Stimulated activated CD8-positive, alpha-beta memory T cell treated with anti-CD3 and anti-CD28 coated beads, Interleukin-12 subunit alpha, Interleukin-12 subunit beta, amount 100 ng/mL, for 24 hours (primary cell): ENCODE measurements at regions not wholly inside any gene's neighbourhood (a gene's known extent, or its start where the extent isn't known, plus 50 kb on each side); places are given as distances from the start of the nearest gene placed in this dataset.
"Not testable (repeated sequence)": the region's sequence is repeated elsewhere in the genome, so short reads cannot be mapped to it uniquely, and the experiment has no call there.

Experiments
- DNase-seq: peaks from one replicate; pipeline ENCODE4 v3.0.0-alpha.2; 2020; ENCODE audit errors: extremely low read depth

DNA sequence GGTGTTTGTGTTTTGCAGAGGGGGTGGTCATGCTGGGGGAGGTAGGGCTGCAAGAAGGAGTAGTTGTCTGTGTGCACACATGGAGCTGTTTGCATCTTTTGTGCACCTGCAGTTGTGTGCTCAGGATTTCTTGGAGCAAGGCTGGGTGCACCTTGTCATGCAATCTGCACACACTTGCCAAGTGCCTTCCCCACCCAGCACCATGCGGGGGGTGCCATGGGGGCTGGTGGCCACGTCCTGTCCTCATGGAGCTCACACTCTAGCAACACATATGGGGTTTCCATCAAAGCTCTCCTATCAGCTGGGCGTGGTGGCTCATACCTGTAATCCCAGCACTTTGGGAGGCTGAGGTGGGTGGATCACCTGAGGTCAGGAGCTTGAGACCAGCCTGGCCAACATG is 111.6 kb downstream of the CRLF3 start:
- not testable (repeated sequence) for DNase-seq

DNA sequence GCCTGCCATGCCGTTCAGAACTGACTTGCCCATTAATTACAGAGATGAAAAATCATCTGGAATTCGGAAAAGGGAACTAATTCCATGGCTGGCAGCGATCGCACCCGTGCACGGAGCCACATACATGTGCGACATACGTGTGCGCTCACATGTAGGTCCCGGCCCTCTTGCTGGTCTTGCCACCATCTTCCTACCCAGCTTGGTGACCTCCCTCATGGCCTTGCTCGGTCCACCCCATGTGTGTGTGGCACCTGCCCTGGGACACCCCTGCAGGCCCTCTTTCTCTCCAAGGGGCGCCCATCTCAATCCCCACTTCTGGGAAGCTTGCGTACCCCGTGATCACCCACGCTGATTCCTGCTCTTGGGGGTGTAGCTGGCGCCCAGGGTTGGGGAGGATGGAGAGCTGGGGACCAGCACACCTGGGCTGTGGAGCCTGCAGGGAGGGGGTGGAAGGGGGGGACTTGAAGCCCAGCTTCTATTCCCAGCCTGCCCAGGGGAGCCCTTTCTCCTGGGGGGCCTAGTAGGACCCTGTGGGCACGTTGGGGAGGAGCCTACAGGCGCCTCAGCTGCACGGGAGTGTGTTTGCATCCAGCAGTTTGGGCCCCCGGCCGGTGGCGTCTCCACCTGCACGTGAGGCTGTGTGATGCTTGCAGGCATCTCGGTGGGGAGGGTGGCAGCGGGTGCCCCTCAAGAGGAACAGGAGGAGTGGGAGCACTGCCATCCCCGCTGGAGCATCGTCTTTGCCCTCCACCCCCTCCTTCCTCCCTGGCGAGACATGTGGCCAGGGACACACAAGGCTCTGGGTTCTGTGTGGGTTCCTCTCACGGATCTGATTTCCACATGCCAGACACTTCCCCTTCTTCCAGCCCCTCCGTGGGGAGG is 112.6 kb downstream of the CRLF3 start:
- not testable (repeated sequence) for DNase-seq

DNA sequence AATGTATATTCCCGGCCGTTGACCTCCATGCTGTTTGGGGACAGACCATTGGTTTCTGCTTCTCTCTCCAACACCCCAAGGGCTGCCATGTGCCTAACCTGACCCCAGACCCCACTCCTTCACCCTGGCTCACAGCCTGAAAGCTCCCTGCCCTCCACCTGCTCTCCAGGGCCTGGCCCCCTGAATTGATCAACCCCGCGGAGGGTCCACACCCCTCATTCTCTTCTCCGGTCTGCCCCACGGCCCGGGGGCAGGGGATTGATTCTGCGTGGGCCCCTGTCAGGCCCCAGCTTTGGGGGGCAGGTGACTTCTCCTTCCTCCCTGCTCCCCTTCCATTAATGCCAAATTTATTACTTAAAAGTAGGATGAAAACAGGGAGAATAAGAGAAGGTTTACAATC is 113.3 kb downstream of the CRLF3 start:
- not testable (repeated sequence) for DNase-seq

DNA sequence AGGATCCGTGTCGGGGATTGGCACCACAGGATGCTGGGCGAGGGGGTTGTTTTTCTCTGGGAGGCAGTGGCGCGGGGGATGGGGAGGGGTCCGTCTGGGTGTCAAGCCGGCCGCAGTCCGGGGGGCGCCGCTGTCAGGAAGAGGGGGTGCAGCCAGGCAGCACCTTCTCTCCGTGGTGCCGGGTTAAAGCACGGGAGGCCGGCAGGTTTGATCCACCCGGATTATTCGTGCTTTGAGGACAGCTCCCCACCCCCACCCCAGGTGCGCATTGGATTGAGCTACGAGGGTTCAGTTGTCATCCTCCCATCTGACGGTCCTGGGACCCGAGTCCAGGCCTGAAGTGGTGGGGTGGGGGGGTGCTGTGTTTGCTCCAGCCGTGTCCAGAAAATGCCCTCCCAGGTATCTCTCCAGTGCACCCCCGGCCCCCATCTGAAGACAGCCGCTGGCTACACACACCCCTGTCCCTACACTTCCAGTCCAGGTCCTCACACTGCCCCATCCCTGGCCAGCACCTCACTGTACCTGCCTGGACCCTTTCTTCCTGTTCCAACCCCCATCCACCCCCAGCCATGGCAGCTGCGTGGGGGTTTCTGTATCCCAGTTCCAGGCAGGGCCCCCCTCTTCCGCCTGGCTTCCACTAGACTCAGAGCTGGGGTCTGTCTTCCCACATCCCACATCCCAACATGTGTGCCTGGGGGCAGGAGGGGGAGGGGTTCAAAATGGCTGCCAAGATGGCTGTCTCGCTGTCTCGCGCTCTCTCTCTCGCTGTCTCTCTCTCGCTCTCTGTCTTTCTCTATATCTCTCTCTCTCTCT is 114.0 kb downstream of the CRLF3 start:
- DNase-seq: not testable (repeated sequence)

DNA sequence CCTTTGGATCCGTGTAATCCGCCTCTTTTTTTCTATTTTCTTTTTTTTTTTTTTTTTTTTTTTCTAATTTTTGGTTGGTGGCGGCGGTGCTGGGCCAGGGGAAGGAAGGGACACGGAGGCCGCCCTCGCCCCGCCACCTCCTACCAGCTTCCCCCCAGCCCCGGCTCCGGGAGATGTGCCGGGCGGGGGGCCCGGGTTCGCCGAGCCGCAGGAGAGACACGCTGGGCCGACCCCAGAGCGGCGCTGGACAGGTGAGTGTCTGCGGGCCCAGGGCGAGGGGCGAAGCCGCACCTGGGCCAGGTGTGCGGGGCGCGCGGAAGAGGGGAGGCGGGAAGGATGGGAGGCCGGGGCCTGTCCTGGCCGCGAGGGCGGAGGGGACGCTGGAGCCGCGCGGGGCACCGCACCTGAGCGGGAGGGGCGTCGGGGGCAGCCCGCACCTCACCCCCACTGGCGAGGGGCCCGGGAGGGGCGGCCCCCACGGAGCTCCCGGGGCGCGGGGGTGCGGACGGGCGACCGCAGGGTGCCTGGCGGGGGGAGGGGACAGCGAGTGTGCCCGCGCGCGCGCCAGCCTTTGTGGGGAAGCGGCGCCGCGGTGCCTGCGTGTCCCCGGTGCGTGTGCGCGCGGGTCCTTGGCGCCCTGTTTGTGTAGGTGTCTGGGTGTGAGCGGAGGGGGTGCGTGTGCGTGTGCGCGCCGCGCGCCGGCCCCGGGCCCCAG is 114.8 kb downstream of the CRLF3 start:
- not testable (repeated sequence) for DNase-seq

DNA sequence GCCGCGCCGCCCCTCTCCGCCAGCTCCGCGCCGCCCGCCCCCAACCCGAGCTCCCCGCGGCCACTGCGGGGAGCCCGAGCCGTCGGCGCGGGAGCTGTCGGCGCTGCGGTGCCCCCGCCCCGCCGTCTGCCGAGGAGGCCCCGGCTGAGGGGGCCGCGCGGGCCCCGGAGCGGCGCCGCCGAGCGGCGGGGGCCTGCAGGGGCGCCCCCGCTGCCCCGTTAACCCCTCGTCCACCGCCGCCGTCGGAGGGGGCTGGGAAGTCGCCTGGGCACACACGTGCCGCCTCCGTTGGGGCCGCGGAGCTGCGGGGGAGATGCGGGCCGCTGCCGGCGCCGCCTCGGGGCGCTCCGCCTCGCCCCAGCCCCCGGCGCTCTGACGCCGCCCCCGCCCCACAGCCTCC is 115.4 kb downstream of the CRLF3 start:
- DNase-seq: not testable (repeated sequence)

DNA sequence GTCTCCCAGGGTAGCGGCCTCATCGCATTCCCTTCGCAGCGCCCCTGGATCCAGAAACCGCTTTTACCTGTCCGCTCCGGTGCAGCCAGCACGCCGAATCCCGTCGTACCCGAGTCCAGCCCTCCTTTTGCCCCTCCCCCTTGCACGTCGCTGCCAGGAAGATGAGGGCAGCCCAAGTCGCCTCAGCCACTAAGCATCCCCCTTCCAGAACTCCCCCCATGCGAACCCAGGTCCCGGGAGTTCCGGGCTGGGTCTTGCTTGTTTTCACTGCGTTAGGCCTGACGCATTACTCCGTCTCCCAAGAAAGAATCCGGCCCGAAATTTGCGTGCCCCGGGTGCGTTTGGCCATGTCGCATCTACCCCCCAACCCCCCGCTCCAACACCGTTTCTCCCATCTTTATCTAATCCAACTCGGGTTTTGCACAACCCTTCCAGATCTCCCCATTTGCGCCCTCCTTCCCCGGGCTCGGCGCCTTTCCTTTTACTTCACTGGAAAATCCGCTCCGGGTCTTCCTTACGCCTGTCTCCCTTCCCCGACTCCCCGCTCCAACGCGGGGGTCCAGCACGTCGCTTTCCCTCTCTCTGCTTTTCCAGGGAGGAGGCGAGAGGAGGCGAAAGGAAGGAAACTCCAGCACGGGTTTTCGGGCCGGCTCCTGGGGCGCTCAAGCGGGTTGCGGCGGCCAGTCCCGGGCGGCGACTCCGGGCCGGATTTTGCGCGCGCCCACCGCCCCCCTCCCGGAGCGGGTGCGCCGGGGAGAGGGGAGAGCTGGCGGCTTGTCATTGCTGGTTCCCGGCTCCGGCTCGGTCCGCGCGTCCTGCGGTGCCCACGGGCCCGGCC is 116.0 kb downstream of the CRLF3 start:
- DNase-seq: not testable (repeated sequence)

DNA sequence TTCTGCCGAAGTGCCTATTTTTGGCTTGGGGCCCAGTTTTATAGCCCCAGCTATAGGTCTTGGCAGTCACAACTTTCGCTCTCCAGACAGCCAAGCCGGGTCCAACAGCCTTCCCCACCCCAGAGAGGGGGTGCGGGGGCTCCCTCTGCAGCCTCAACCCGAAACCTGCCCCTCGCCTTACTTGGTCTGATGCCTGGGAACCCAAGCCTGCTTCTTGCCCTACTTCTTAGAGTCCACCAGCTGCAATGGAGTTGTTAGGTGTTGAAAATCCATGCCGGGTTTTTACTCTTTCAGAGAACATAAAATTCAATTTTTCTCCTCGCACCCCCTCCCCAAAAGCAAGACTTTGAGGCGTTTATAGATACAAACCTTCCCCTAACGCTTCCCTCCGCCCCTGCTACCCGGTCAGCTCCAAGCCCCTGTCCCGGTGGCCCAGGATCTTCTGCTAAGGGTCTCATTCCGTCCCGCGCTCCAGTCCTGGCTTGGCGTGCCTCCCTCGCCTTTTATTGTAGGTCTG is 116.7 kb downstream of the CRLF3 start:
- not testable (repeated sequence) for DNase-seq

DNA sequence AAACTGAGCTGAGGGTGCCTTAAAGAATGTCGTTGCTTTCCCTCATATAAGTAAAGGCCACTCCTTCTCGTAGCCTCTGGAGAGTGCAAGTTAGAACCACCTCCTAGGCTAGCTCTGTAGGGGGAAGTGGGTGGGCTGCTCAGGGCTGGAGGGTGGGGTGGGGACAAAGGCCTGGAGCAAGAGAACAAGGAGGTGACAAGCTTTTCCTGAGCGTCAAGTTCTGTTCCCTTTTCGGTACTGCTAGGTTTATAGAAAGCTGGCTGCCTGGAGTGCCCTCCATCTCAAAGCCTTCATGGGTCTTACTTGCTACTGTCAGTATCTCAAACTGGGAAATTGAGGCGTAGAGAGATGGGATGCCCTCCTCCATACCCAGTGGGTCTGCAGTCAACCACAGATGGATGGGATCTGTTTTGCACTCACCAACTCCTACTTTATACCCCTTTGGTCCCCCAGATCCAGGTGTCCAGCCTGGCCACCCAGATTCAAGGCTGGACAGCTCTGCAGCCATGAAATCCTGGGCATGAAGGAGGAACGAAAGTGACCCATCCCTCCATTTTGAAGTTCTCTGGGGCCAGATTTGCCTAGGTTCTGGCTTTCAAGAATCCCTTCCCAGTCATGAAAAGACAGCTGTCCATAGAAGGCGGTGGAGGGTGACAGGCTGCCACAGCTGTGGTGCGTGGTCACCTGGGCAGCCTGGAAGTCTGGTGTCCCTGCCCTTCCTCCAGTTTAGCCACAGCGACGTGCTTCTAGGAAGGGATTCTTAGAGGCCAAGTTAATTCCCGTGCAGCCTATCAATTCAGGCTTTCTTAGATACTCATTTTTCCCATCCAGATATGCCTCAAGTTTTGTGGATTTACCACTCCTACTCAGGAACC is 117.8 kb downstream of the CRLF3 start:
- DNase-seq: not testable (repeated sequence)

DNA sequence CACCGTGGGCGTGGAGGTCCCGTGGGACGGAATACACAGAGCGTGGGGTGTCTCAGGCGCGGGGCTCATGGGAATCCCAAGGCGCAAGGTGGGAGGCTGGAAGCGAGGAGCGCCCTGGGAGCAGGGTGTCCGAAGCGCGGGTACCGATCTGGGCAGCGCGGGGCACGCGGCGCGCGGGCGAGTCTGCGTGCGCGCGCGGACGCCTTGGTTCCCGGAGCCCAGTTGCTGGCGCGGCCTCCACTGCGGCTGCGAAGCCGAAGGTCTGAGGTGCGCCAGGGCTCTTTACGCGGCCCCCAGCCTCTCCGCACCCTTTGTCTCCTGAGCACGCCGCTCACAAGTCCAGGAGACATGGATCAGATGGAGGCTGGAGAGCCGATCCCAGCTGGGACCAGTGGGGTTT is 118.5 kb downstream of the CRLF3 start:
- DNase-seq: not testable (repeated sequence)

DNA sequence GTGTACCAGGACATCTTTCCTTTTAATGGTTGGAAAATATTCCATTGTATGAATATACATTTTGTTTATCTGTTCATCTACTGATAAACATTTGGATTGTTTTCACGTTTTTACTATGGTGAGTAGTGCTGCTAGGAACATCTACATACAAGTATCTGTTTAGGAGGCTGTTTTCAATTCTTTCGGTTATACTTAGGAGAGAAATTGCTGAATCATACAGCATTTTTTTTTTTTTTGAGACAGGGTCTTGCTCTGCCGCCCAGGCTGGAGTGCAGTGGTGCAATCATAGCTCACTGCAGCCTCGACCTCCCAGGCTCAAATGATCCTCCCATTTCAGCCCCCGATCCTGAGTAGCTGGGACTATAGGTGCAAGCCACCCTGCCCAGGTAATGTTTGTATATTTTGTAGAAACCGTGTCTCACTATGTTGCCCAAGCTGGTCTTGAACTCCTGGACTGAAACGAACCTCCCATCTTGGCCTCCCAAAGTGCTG is 122.9 kb downstream of the CRLF3 start:
- DNase-seq: no peak

DNA sequence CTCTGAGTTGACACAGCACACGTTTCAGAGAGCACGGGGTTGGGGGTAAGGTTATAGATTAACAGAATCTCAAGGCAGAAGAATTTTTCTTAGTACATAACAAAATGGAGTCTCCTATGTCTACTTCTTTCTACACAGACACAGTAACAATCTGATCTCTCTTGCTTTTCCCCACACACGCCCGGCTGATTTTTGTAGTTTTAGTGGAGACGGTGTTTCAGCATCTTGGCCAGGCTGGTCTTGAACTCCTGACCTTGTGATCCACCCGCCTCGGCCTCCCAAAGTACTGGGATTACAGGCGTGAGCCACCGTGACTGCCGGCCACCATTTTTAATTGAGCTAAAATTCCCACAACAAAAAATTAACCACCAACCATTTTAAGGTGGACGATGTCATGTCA is 123.7 kb downstream of the CRLF3 start:
- not testable (repeated sequence) for DNase-seq

DNA sequence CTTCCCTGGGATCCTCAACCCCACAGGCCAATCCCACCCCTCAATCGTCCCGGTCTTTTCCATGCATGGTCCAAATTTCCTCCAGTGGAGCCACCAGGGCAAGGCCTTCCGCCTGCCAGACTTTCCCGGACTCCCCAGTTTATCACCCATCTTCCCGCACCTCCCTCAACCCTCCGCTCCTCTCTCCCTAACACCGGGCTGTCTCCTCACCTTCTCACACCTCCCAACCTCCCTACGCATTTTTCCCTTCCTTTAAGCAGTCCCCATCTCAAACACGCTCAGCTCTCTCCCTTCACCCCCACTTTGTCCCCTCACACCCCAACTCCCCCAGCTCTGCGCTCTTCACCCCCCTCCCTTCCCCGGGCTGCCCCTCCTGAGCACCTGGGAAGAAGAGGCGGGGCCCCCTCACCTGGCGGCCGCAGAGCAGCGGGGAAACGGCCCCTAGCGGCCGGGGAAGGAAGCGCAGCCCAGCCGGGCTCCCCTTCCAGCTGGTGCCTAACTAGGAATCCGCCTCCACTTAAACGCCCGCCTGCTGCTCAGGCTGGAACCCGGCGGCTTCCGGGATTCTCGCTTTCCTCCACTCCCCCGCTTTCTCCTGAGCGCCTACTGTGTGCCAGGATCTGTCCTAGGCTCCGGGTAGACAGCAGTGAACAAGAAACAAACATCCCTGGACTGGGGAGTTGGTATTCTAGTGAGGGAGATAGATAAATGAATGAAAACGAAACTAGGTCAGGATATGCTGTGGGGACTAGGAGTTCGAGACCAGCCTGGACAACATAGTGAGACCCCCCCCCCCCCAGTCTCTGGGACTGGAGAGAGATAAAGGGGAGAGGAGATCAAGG is 126.7 kb downstream of the CRLF3 start:
- DNase-seq: peak; percentile 30

DNA sequence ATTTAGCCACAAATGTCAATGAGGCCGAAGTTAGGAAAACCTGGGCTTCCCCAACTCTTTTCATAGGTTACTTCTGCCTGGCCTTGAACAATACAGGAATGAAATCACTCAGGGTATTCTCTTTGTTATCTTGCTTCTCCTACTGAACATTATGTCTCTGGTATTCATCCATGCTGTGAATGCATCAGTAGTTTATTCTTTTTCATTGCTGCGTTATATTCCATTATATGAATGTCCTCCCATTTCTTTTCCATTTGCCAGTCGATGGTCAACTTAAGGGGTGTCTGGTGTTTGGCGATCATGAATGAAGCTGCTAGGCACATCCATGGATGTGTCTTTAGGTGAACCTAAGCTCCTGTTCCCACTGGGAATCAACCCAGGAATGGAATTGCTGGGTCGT is 128.3 kb downstream of the CRLF3 start:
- DNase-seq: no peak

DNA sequence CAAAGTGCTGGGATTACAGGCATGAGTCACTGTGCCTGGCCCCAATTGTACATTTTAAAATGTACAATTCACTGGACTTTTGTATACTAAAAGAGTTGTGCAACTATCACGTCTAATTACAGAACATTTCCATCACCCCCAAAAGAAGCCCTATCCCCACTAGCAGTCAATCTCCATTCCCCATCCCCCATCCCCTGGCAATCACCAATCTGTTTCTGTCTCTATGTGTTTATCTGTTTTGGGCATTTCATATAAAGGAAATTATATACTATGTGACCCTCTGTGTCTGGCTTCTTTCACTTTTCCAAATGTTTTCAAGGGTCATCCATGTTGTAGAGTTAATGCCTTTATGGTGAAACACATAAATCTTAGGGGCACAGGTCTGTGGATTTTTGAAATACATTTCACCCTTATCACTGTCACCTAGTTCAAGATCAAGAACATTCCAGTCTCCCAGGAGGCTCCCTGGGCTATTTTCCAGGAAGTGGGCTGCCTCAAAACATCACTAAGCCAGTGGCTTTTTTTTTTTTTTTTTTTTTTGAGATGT is 129.2 kb downstream of the CRLF3 start:
- DNase-seq: not testable (repeated sequence)

DNA sequence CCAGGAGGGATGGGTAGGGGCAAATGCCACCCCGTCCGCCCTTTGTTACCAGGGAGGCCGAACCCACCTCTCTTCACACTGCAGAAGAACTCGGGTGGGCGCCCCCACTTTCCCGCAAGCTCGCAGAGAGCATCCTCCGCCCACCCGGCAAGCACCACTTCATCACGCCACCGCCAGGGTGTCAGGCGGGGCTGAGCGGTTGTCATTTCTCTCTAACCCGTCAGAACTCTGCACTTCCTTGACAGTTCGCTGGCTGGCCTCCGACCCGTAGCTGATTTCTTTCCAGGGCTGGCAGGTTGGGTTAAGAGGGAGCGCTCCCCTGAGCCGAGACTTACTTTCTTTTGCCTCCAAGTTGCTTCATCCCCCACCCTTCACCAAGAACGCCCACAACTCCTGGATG is 130.7 kb downstream of the CRLF3 start:
- DNase-seq: not testable (repeated sequence)

DNA sequence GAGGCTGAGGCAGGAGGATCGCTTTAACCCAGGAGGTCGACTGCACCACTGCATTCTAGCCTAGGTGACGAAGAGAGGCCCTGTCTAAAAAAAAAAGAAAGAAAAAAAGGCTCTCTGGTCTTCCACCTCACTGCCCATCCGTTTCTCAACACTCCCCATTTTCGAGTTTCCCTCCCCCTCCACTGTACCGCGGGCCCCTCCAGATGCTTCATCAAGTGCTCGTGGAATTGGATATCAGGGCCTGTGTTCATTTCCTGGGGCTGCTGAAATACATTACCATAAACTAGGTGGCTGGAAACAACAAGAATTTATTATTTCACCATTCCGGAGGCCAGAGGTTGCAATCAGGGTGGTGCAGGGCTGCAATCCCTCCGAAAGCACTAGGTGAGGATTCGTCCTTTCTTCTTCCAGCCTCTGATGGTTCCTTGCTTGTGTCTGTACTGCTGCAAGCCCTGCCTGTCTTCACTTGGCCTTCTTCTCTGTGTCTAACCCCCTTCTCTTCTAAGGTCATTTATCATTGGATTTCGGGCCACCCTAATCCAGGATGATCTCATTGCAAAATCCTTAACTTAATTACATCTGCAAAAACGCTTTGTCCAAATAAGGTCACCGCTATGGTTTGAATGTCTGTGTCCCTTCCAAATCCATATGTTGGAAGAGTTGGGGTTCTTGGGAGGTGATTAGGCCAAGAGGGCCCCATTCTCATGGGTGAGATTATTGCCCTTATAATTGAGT is 135.1 kb downstream of the CRLF3 start:
- not testable (repeated sequence) for DNase-seq
